NCI-H1092 (cell line): ENCODE measurements at regions not wholly inside any gene's neighbourhood (a gene's known extent, or its start where the extent isn't known, plus 50 kb on each side); places are given as distances from the start of the nearest gene placed in this dataset.
"Not testable (repeated sequence)": the region's sequence is repeated elsewhere in the genome, so short reads cannot be mapped to it uniquely, and the experiment has no call there.

Experiments
- DNase-seq: peaks from one replicate; lab custom pipeline; 2025; lab: John Stamatoyannopoulos, UW

DNA sequence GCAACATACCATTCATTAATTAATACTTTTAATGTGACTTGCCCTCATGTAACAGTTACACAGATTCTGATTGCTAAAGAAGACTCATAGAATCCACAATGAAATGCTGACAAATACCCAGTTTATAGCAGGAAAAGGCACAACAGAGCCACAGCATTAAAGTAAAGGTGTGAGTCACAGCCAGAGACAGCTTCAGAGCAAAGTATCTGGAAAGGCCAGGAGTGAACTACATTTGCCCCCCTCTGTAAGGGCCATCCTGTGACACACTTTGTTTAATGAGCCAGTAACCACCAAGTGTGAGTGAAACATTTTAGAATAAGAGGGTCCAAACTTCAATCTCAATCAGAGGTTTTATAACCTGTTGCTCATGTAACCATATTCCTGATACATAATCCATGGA is 133.8 kb upstream of the TACR3 start:
- DNase-seq: no peak

- no peak for DNase-seq
Observed at GRCh38 chr4:103853146-103853545, 133.4 kb upstream of the TACR3 start.

- no peak for DNase-seq
Observed at GRCh38 chr4:103845075-103845474, 125.3 kb upstream of the TACR3 start.

DNA sequence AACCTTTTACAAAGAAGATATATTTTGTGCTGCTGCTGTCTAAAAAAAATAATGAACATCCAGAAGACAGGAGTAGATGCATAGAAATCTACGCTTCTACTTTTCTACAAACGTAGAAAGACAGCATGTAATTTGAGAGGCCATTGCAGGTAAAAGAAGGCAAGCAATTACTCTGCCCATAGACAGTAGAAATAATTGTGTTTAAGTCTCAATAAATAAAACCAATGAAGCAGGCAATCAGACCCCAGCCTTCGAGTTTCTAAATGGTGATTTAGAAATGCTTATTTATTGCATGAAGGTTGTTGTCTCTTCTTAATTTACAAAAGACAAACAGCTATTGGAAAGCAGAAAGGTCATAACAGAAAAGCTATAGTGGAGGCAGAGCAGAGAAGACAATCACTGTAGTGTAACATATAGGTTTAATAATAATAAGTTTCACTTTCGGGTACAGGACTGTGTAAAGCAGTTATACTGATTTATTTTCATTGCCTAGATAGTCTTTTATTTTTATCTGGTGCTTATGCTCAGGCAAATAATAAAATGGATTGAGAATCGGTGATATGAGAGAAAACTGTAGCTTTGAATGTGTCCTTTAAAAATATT is 123.0 kb upstream of the TACR3 start:
- no peak for DNase-seq

- DNase-seq: no peak
Observed at GRCh38 chr4:103842076-103842475, 122.3 kb upstream of the TACR3 start.

DNA sequence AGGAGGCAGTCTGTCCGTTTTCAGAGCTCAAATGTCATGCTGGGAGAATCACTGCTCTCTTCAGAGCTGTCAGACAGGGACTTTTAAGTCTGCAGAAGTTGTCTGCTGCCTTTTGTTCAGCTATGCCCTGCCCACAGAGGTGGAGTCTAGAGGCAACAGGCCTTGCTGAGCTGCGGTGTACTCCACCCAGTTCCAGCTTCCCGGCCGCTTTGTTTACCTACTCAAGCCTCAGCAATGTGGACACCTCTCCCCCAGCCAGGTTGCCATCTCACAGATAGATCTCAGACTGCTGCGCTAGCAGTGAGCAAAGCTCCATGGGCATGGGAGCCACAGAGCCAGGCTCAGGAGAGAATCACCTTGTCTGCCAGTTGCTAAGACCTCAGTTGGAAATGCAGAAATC is 90.5 kb upstream of the TACR3 start:
- DNase-seq: not testable (repeated sequence)

DNA sequence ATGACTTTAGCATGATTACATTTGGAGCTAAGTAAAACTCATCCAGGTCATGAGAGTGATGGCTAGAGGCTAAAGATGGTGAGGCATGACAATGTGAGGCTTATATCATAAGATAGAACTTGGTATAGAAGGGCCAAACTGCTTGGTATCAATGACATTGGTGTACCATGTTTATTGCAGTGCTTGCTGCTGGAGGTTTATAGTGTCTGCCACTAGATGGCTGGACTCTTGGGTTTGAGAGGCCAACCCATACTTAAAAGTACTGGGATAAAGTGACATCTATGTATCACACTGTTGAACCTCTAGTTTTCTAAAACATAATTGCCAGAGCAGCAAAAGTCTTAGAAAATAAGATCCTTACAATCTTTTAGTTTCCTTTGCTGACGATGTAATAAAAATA is 83.0 kb upstream of the TACR3 start:
- DNase-seq: no peak

DNA sequence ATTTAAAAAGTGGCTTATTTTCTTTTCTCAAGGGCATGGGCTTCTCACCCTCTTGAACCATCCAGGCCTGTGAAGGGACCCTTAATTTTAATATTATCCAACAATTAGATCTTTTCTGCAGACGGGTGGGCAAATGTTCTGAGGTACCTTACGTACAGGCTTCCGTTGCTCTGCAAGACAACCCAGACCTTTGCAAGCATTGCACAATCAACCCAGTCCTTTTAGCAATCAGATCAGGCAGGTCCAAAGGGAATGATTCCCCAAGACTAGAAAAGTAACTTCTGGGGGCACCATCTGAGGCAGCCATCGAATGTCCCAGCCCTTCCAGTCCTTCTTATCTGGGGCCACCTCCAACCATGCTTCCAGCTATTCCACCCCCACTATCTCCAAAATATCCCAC is 67.3 kb upstream of the TACR3 start:
- no peak for DNase-seq

- no peak for DNase-seq
Observed at GRCh38 chr4:103786593-103786992, 66.8 kb upstream of the TACR3 start.

DNA sequence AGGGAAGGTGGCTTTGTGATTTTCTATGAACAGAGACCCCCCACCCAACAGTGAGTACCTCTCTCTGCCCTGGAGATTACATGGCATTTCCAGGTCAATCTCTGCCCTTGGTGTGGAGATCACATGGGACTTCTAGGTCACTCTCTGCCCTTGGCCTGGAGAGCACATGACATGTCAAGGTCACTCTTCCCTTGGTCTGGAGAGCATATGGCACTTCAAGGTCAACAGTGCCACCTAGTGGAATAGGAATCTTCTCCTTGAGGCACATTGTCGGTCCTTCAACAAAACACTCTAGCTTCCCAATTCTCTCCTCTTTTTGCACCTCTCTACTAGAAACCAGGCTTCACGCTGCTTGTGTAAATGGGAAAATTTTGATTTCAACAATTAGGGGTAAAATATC is 66.2 kb upstream of the TACR3 start:
- peak; percentile 38 for DNase-seq

DNA sequence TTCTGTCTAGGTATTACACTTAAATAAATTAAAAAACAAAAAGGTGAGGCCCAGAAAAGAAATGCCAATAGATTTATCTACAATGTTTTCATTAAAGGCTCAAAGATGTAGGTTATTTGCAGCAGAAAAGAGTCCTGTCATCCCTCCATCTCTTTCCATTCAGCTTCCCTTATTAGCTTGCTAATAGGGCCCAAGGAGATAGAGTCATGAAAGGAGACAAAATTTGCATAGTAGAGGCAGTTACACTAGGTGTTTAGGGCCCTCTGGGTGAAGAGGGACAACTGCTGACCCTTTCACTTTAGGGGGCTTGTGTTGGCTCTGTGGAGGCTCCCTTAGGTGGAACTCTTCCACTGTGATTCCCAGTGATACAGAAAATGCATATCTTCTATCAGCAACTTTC is 58.4 kb upstream of the TACR3 start:
- no peak for DNase-seq

DNA sequence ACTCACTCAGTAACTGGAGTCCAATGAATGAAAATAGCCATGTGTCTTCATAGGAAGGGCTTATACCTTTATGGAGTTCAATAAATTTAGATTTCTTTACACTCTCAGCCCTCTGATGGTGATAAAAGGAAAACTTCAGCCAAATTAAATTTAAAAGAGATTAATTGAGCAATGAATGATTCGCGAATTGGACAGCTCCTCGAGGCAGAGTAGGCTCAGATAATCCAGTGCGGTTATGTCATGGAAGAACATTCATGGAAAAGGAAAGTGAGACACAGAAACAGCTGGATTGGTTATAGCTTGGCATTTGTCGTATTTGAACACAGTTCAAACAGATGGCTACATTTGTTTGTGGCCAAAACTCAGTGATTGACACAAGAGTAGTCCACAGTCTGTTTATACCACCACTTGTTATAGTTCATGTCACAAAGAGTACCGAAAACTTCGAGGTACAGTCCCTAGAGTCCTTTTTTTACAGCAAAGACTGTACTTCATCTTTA is 54.6 kb upstream of the TACR3 start:
- DNase-seq: no peak

- no peak for DNase-seq
Observed at GRCh38 chr4:103773691-103774231, 54.0 kb upstream of the TACR3 start.
